ENCODE measurements at regions not wholly inside any gene's neighbourhood (a gene's known extent, or its start where the extent isn't known, plus 50 kb on each side); places are given as distances from the start of the nearest gene placed in this dataset.

DNA sequence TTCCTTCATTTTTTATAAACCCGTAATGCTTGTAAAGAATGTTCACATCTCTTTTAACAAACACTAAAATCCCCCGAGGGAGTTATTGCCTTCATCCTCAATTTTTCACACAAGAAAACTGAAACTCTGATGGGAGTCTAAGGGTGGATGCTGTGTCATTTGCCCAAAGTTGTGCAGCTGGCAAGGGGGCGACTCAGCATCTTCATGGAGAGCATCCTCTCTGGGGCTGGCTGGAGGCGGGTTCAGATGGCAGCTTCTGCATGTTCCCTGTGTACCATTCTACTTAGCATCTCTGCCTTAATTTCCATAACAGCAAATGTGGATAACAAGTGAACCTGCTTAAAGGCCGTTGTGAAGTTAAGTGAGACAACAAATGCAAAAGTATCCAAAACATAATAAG, 256.4 kb downstream of the IRS2 start (continued):
- TF ChIP-seq PRDM15 (CRISPR knock-in tag; IDR thresholded peaks at IDR 0.05) (no peak), RB1 (IDR thresholded peaks at IDR 0.05; ENCODE audit: borderline replicate concordance) (no peak), IRF4 (IDR thresholded peaks at IDR 0.05; ENCODE audit: low read depth, low read length) (no peak), ELK1 (IDR thresholded peaks at IDR 0.05; ENCODE audit: low read depth, low read length) (no peak), POLR2AphosphoS2 (IDR thresholded peaks at IDR 0.05; ENCODE audit: low read depth, low read length) (no peak), NKRF (conservative IDR thresholded peaks at IDR 0.05) (no peak), CTCF (IDR thresholded peaks at IDR 0.05 in 2 of 3, conservative IDR thresholded peaks at IDR 0.05 in 1 of 3; ENCODE audit: control insufficient read depth in 2 of 3, extremely low read depth in 1 of 3, insufficient read depth in 1 of 3, low read depth in 3 of 3, low read length in 3 of 3) (no peak)

All from GM12878 (cell line).